Glutamatergic neuron (in vitro differentiated cells): ENCODE measurements at regions not wholly inside any gene's neighbourhood (a gene's known extent, or its start where the extent isn't known, plus 50 kb on each side); places are given as distances from the start of the nearest gene placed in this dataset.
"Not testable (repeated sequence)": the region's sequence is repeated elsewhere in the genome, so short reads cannot be mapped to it uniquely, and the experiment has no call there.

ENCODE experiments used
- DNase-seq: peaks from one replicate; pipeline ENCODE4 v3.0.0; 2022
- H3K27ac Mint-ChIP-seq: one replicate; pipeline ENCODE4 v1.8.0; 2020; ENCODE audit warnings: mild to moderate bottlenecking, mixed read lengths, inconsistent platforms; ENCODE audit not compliant: unreplicated experiment
- H3K27me3 Mint-ChIP-seq: one replicate; pipeline ENCODE4 v1.8.0; 2020; ENCODE audit warnings: mild to moderate bottlenecking, moderate library complexity, mixed read lengths, inconsistent platforms; ENCODE audit not compliant: unreplicated experiment
- H3K36me3 Mint-ChIP-seq: one replicate; pipeline ENCODE4 v1.8.0; 2020; ENCODE audit warnings: mild to moderate bottlenecking, mixed read lengths, inconsistent platforms; ENCODE audit not compliant: unreplicated experiment
- H3K4me1 Mint-ChIP-seq: one replicate; pipeline ENCODE4 v1.8.0; 2020; ENCODE audit warnings: mild to moderate bottlenecking, low read depth, mixed read lengths, inconsistent platforms; ENCODE audit not compliant: unreplicated experiment
- H3K4me3 Mint-ChIP-seq: one replicate; pipeline ENCODE4 v1.8.0; 2020; ENCODE audit warnings: mild to moderate bottlenecking, mixed read lengths, inconsistent platforms; ENCODE audit not compliant: unreplicated experiment
- H3K9me3 Mint-ChIP-seq: one replicate; pipeline ENCODE4 v1.8.0; 2020; ENCODE audit warnings: mild to moderate bottlenecking, moderate library complexity, mixed read lengths, inconsistent platforms; ENCODE audit not compliant: unreplicated experiment
- CTCF ChIP-seq: fragments of 200-600 bp; sonication (generic); IDR thresholded peaks from one replicate; pipeline ENCODE4 v1.5.0; 2021; ENCODE audit not compliant: partially characterized antibody, unreplicated experiment

GRCh38 chr6:147999001-147999540 is 343.6 kb upstream of the SASH1 start:
- Mint-ChIP-seq H3K27me3 (no peaks in the 10 kb centered on the region), H3K9me3 (peaks cover 1% of the 10 kb centered on the region), H3K4me3 (no peak overlapping the region), H3K4me1 (no peaks in the 10 kb centered on the region), H3K27ac (no peak overlapping the region), H3K36me3 (no peaks in the 10 kb centered on the region)
- no peak for TF ChIP-seq CTCF
- DNase-seq: no peak

- Mint-ChIP-seq H3K36me3 (peaks cover 3% of the 10 kb centered on the region), H3K4me1 (no peaks in the 10 kb centered on the region), H3K27ac (no peak overlapping the region), H3K9me3 (peaks cover 1% of the 10 kb centered on the region), H3K4me3 (no peak overlapping the region), H3K27me3 (peaks cover 3% of the 10 kb centered on the region)
- TF ChIP-seq CTCF: no peak
- DNase-seq: no peak
Measured at GRCh38 chr6:148001844-148002642, 340.6 kb upstream of the SASH1 start.

GRCh38 chr6:148004651-148005050 is 338.0 kb upstream of the SASH1 start:
- peaks cover 3% of the 10 kb centered on the region for H3K36me3 Mint-ChIP-seq

GRCh38 chr6:148005806-148006205 is 336.8 kb upstream of the SASH1 start:
- Mint-ChIP-seq H3K4me3 (no peak overlapping the region), H3K9me3 (peaks cover 4% of the 10 kb centered on the region), H3K27me3 (peaks cover 7% of the 10 kb centered on the region), H3K4me1 (no peaks in the 10 kb centered on the region), H3K27ac (no peak overlapping the region), H3K36me3 (peaks cover 14% of the 10 kb centered on the region)
- DNase-seq: no peak
- TF ChIP-seq CTCF: no peak

More at GRCh38 chr6:148004651-148005050, 338.0 kb upstream of the SASH1 start:
- H3K4me3 Mint-ChIP-seq: no peak overlapping the region
- no peak for DNase-seq
- no peak overlapping the region for H3K27ac Mint-ChIP-seq
- peaks cover 1% of the 10 kb centered on the region for H3K9me3 Mint-ChIP-seq
- H3K4me1 Mint-ChIP-seq: no peaks in the 10 kb centered on the region
- H3K27me3 Mint-ChIP-seq: peaks cover 3% of the 10 kb centered on the region
- TF ChIP-seq CTCF: no peak

GRCh38 chr6:148010516-148010915 is 332.1 kb upstream of the SASH1 start:
- H3K36me3 Mint-ChIP-seq: peaks cover 28% of the 10 kb centered on the region
- not testable (repeated sequence) for H3K27me3 Mint-ChIP-seq, H3K4me1 Mint-ChIP-seq, H3K9me3 Mint-ChIP-seq, H3K27ac Mint-ChIP-seq, H3K4me3 Mint-ChIP-seq, DNase-seq
